ENCODE measurements at regions not wholly inside any gene's neighbourhood (a gene's known extent, or its start where the extent isn't known, plus 50 kb on each side); places are given as distances from the start of the nearest gene placed in this dataset.

- TF ChIP-seq POLR2A (IDR thresholded peaks at IDR 0.05; ENCODE audit: insufficient read depth in 1 of 2, low read depth in 2 of 2, low read length in 2 of 2) (no peak), ZNF280B (CRISPR knock-in tag; IDR thresholded peaks at IDR 0.05; ENCODE audit: borderline replicate concordance) (no peak), JUNB (CRISPR knock-in tag; IDR thresholded peaks at IDR 0.05; ENCODE audit: borderline replicate concordance) (no peak), NFRKB (IDR thresholded peaks at IDR 0.05) (no peak), TAF1 (CRISPR knock-in tag; IDR thresholded peaks at IDR 0.05) (no peak), CTCF (CRISPR knock-in tag; IDR thresholded peaks at IDR 0.05) (no peak), CHCHD3 (CRISPR knock-in tag; IDR thresholded peaks at IDR 0.05) (no peak), ZNF598 (CRISPR knock-in tag; IDR thresholded peaks at IDR 0.05; ENCODE audit: borderline replicate concordance) (no peak), RXRB (CRISPR knock-in tag; IDR thresholded peaks at IDR 0.05; ENCODE audit: borderline replicate concordance) (no peak), ZNF326 (CRISPR knock-in tag; IDR thresholded peaks at IDR 0.05; ENCODE audit: borderline replicate concordance) (no peak), ARNT (IDR thresholded peaks at IDR 0.05) (no peak), ZNF768 (CRISPR knock-in tag; IDR thresholded peaks at IDR 0.05) (no peak), EP300 (IDR thresholded peaks at IDR 0.05; ENCODE audit: low read depth in 2 of 2, low read length in 2 of 2) (no peak), EP300 (CRISPR knock-in tag; IDR thresholded peaks at IDR 0.05; ENCODE audit: borderline replicate concordance) (no peak), KAT8 (CRISPR knock-in tag; IDR thresholded peaks at IDR 0.05) (no peak)
Observed at GRCh38 chr6:167575158-167575696, 250.3 kb downstream of the TTLL2 start.
